ENCODE measurements at regions not wholly inside any gene's neighbourhood (a gene's known extent, or its start where the extent isn't known, plus 50 kb on each side); places are given as distances from the start of the nearest gene placed in this dataset.

DNA sequence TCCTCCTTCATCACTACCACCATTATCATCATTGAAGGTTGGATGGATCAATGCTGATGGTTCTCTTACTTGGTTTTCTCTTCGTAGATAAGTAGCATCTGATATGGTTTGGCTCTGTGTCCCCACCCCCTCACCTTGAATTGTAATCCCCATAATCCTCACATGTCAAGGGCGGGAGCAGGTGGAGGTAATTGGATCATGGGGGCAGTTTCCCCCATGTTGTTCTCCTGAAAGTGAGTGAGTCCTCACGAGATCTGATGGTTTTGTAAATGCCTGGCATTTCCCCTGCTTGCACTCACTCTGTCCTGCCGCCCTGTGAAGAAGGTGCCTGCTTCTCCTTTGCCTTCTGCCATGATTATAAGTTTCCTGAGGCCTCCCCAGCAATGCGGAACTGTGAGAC, 172.4 kb upstream of the PWP1 start (continued):
- TF ChIP-seq, protein P1, sequence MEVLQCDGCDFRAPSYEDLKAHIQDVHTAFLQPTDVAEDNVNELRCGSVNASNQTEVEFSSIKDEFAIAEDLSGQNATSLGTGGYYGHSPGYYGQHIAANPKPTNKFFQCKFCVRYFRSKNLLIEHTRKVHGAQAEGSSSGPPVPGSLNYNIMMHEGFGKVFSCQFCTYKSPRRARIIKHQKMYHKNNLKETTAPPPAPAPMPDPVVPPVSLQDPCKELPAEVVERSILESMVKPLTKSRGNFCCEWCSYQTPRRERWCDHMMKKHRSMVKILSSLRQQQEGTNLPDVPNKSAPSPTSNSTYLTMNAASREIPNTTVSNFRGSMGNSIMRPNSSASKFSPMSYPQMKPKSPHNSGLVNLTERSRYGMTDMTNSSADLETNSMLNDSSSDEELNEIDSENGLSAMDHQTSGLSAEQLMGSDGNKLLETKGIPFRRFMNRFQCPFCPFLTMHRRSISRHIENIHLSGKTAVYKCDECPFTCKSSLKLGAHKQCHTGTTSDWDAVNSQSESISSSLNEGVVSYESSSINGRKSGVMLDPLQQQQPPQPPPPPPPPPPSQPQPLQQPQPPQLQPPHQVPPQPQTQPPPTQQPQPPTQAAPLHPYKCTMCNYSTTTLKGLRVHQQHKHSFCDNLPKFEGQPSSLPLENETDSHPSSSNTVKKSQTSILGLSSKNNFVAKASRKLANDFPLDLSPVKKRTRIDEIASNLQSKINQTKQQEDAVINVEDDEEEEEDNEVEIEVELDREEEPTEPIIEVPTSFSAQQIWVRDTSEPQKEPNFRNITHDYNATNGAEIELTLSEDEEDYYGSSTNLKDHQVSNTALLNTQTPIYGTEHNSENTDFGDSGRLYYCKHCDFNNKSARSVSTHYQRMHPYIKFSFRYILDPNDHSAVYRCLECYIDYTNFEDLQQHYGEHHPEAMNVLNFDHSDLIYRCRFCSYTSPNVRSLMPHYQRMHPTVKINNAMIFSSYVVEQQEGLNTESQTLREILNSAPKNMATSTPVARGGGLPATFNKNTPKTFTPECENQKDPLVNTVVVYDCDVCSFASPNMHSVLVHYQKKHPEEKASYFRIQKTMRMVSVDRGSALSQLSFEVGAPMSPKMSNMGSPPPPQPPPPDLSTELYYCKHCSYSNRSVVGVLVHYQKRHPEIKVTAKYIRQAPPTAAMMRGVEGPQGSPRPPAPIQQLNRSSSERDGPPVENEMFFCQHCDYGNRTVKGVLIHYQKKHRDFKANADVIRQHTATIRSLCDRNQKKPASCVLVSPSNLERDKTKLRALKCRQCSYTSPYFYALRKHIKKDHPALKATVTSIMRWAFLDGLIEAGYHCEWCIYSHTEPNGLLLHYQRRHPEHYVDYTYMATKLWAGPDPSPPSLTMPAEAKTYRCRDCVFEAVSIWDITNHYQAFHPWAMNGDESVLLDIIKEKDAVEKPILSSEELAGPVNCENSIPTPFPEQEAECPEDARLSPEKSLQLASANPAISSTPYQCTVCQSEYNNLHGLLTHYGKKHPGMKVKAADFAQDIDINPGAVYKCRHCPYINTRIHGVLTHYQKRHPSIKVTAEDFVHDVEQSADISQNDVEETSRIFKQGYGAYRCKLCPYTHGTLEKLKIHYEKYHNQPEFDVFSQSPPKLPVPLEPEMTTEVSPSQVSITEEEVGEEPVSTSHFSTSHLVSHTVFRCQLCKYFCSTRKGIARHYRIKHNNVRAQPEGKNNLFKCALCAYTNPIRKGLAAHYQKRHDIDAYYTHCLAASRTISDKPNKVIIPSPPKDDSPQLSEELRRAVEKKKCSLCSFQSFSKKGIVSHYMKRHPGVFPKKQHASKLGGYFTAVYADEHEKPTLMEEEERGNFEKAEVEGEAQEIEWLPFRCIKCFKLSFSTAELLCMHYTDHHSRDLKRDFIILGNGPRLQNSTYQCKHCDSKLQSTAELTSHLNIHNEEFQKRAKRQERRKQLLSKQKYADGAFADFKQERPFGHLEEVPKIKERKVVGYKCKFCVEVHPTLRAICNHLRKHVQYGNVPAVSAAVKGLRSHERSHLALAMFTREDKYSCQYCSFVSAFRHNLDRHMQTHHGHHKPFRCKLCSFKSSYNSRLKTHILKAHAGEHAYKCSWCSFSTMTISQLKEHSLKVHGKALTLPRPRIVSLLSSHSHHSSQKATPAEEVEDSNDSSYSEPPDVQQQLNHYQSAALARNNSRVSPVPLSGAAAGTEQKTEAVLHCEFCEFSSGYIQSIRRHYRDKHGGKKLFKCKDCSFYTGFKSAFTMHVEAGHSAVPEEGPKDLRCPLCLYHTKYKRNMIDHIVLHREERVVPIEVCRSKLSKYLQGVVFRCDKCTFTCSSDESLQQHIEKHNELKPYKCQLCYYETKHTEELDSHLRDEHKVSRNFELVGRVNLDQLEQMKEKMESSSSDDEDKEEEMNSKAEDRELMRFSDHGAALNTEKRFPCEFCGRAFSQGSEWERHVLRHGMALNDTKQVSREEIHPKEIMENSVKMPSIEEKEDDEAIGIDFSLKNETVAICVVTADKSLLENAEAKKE (CRISPR knock-in tag; IDR thresholded peaks at IDR 0.05), result no peak
- TF ChIP-seq STAT1 (IDR thresholded peaks at IDR 0.05; ENCODE audit: unreplicated experiment), result no peak
- TF ChIP-seq CREB1 (CRISPR knock-in tag; IDR thresholded peaks at IDR 0.05; ENCODE audit: low read depth), result no peak

DNA sequence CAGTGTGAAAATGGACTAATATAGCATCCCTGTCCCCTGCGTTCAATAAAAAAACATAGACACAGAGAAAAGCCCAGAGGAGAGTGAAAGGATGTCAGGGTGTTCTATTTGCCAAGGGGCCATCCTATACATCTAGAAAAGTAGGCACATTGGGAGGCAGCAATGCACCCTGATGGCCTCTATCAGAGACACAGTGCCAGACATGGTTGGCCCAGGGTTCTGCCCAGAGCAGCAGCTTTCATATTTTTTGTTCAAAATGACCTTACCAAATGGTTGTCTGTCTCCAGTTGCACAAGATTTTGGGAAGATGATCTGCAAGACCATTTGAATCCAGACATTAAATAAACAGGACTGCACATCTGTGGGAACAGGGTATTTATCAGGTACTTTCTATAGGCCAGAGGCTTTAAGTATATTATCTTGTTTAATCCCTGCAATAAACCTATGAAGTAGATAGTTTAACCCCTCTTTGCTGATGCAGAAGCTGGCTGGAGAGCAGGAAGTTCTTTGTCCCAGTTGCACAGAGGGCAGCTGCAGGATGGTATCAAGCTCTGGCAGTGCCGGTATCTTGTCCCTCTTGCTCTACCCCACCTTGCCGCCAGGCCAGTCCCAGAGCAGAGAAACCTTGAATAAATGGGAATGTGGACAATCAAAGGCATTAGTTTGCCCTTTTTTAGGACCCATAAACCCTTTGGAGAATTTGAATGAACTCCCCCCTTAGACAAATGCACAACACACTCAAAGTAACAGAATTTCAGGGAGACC, 171.8 kb upstream of the PWP1 start:
- Mint-ChIP-seq H3K4me1 (peaks cover 10% of the 10 kb centered on the region), H3K36me3 (ENCODE audit: low read depth) (no peaks in the 10 kb centered on the region), H3K9me3 (peaks cover under 1% of the 10 kb centered on the region; the same call in 1 of the 3 replicates), H3K27ac (no peak overlapping the region), H3K27me3 (ENCODE audit: insufficient read depth, low read depth, poor library complexity) (no peaks in the 10 kb centered on the region), H3K4me3 (no peak overlapping the region)
- Histone ChIP-seq H3K4me2 (no peak overlapping the region), H3K27ac (ENCODE audit: low read depth) (no peak overlapping the region), H3K9me2 (ENCODE audit: insufficient read depth) (no peaks in the 10 kb centered on the region), H3K4me3 (no peak overlapping the region), H3K79me2 (replicated peaks; ENCODE audit: insufficient read depth) (no peaks in the 10 kb centered on the region), H3K36me3 (ENCODE audit: insufficient read depth) (no peaks in the 10 kb centered on the region), H4K20me1 (replicated peaks; ENCODE audit: insufficient read depth) (0 out of 2 replicates have a peak, but pooled peaks cover 3% of the 10 kb centered on the region), H2AFZ (no peak overlapping the region), H3F3A (replicated peaks; ENCODE audit: low read depth) (no peaks in the 10 kb centered on the region), H3K27me3 (ENCODE audit: insufficient read depth) (no peaks in the 10 kb centered on the region), H3K4me1 (ENCODE audit: insufficient read depth) (no peaks in the 10 kb centered on the region)
- DNase-seq (ENCODE audit: low spot score) (no peak), ATAC-seq (no peak)
- TF ChIP-seq, protein P2, sequence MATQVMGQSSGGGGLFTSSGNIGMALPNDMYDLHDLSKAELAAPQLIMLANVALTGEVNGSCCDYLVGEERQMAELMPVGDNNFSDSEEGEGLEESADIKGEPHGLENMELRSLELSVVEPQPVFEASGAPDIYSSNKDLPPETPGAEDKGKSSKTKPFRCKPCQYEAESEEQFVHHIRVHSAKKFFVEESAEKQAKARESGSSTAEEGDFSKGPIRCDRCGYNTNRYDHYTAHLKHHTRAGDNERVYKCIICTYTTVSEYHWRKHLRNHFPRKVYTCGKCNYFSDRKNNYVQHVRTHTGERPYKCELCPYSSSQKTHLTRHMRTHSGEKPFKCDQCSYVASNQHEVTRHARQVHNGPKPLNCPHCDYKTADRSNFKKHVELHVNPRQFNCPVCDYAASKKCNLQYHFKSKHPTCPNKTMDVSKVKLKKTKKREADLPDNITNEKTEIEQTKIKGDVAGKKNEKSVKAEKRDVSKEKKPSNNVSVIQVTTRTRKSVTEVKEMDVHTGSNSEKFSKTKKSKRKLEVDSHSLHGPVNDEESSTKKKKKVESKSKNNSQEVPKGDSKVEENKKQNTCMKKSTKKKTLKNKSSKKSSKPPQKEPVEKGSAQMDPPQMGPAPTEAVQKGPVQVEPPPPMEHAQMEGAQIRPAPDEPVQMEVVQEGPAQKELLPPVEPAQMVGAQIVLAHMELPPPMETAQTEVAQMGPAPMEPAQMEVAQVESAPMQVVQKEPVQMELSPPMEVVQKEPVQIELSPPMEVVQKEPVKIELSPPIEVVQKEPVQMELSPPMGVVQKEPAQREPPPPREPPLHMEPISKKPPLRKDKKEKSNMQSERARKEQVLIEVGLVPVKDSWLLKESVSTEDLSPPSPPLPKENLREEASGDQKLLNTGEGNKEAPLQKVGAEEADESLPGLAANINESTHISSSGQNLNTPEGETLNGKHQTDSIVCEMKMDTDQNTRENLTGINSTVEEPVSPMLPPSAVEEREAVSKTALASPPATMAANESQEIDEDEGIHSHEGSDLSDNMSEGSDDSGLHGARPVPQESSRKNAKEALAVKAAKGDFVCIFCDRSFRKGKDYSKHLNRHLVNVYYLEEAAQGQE (IDR thresholded peaks at IDR 0.05; ENCODE audit: unreplicated experiment), result no peak
- TF ChIP-seq EZH2phosphoT487 (IDR thresholded peaks at IDR 0.05; ENCODE audit: unreplicated experiment), result no peak
- no peak for TF ChIP-seq ZNF114 (CRISPR knock-in tag; IDR thresholded peaks at IDR 0.05)
- no peak for TF ChIP-seq NANOG (IDR thresholded peaks at IDR 0.05; ENCODE audit: borderline replicate concordance)
- TF ChIP-seq JUNB (IDR thresholded peaks at IDR 0.05; ENCODE audit: unreplicated experiment), result no peak
- TF ChIP-seq, protein P3, sequence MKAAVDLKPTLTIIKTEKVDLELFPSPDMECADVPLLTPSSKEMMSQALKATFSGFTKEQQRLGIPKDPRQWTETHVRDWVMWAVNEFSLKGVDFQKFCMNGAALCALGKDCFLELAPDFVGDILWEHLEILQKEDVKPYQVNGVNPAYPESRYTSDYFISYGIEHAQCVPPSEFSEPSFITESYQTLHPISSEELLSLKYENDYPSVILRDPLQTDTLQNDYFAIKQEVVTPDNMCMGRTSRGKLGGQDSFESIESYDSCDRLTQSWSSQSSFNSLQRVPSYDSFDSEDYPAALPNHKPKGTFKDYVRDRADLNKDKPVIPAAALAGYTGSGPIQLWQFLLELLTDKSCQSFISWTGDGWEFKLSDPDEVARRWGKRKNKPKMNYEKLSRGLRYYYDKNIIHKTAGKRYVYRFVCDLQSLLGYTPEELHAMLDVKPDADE (IDR thresholded peaks at IDR 0.05), result no peak

Measured in GM23338 (cell line).